Posterior vena cava (tissue), 2 donors: ENCODE measurements at regions not wholly inside any gene's neighbourhood (a gene's known extent, or its start where the extent isn't known, plus 50 kb on each side); places are given as distances from the start of the nearest gene placed in this dataset.

Source experiments
- DNase-seq: peaks from one replicate; pipeline ENCODE4 v3.0.0-alpha.2; 2020; ENCODE audit warnings: low spot score
- intact Hi-C, 2 donors: fragments of 100-400 bp; cut with DNase I; formaldehyde crosslinking; loops; one replicate each; pipeline versions ENCODE4 v1.14.1 to v1.14.2; 2022 to 2023
- donor health status: DM: yes; HTN: yes; CAD: no.
- donor health status: DM: yes; HTN: yes; CAD: no.

DNA sequence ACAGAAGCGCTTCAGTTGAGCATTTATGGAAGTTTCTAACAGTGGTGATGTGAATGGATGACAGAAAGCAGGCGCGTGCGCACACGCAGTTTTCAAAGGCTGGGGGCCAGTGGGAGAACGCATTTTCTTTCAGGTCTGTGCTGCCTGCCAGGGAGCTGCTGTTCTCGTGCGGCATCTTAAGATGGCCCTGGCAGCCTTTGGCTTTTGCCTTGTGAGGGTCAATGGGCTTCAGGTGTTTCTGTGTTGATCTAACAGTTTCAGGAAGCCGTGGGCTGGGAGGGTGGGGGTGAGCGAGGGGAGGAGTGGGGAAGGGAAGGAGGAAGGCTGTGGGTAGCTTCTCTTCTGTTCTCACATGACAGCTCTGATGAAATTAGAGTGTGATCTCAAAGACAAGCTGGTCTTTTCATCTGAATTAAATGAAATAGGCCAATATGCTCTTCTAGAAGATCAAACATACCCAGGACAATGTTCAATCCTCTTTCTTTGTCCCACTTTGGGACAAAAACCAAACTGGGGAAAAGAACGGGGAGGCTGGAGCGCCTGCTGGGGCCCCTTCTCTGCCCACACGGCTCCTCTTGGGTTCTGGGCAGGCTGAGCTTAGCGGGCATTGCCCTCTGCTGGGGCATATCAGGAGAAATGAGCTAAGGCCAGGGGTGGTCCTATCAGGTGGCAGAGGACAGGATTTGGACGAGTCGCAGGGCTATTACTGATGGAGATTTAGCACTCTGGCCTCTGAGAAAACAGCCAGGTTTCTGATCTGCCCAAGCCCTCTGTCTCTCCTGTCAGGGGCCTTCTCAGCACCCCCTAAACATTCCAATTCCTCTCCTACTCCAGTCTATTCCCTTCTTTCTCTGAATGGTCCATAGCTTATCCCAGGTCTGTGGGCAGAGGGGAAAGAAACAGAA, 126.2 kb upstream of the LGALSL start:
- intact Hi-C loops: loop anchor here (1.0 to 5.0 kb wide), 2 partner anchors 275 to 278 kb away; no protein-coding TSS in a partner anchor
- no peak for DNase-seq

- no peak for DNase-seq
- intact Hi-C loops: loop anchor here (1.0 to 5.0 kb wide), 2 partner anchors 276 to 279 kb away; no protein-coding TSS in a partner anchor
Measured at GRCh38 chr2:64328415-64328722, 125.6 kb upstream of the LGALSL start.

DNA sequence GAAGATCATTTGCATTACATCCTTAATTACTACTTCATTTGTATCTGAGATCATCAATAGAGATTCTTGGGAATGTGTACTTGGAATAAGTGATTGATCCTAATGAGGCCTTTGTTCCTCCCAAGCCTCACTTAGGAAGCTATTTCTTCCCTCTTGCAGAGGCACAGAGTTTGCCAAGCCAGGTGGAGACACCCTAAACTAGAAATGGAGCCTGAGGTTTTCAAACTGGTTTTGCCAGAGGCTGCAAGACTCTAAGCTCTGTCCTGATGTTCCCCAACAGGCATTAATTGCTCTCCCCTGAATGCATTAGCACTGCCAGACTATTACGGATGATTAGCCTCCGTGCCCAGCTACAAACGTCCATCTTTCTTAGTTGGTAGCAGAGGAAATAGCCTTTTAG, 125.2 kb upstream of the LGALSL start:
- no peak for DNase-seq
- intact Hi-C loops: loop anchor here (1.0 to 5.0 kb wide), 2 partner anchors 276 to 279 kb away; no protein-coding TSS in a partner anchor

DNA sequence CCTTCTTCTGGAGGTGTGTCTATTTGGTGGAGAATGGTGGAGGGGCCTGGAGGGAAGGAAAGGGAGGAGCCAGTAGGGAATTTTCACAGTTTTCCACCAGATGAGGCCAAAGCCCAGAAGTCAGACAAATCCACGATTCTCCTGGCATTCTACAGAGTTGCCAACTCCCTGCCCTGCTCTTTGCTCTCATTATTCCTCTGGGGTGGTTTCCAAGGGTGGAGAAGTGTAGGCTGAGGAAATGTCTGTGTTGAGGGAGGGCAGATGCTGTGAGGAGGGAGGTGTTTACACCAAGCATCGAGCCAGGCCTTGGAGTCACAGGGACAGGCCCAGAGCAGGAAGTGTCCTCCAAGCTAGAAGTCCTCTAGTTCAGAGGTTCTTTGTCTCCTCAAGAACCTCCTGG, 124.1 kb upstream of the LGALSL start:
- DNase-seq: no peak

GRCh38 chr2:64330281-64331113, 123.5 kb upstream of the LGALSL start:
- intact Hi-C loops: loop anchor here (5.0 to 10.0 kb wide), 2 partner anchors 124 to 157 kb away; partner anchors contain the start of gene LGALSL (in 1 of the 2)
- peak; percentile 92 for DNase-seq

More for the DNA sequence above, 124.1 kb upstream of the LGALSL start:
- intact Hi-C loops: loop anchor here (5.0 to 10.0 kb wide), 3 partner anchors 125 to 278 kb away; partner anchors contain the start of gene LGALSL (in 1 of the 2)

- DNase-seq: no peak
- intact Hi-C loops: loop anchor here (5.0 to 10.0 kb wide), 2 partner anchors 124 to 156 kb away; partner anchors contain the start of gene LGALSL (in 1 of the 2)
Measured at GRCh38 chr2:64331114-64331645, 122.8 kb upstream of the LGALSL start.

DNA sequence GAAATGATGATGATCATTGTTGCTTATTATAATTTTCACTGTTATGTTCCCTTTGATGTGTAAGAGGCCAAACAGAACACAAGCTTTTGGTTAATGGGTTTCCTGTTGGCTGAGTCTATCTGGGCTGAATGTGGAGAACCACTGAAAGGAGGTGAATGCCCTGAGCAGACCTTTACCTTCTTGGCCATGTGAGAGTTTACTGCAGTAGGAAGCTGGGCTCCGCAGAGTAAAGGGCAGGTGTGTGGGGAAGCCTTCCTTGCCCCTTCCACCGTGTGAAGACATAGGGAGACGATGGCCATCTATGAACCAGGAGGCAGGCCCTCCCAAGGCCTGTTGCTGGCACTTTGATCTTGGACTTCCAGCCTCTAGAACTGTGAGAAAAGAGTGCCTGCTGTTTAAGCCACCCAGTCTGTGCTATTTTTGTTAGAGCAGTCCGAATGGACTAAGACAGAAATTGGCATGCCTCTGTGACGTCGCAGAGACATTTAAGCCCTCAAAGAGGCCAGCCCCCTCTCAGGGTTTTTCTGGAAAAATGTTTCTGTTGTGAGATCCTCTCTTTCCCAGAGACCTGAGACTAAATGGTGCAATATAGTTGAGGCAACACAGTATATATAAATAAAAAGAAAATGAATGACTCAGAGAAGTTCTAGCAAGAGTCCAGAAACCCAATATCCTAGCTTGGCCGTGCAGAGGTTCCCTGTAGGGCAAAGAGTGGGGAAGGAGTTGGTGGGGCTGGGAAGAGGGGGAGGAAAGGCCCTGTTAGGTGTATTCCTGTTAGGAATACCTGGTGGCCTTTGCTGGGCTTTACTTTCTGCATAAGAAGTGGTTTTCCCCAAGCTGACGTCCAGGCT, 121.9 kb upstream of the LGALSL start:
- intact Hi-C loops: loop anchor here (5.0 to 10.0 kb wide), 2 partner anchors 123 to 155 kb away; partner anchors contain the start of gene LGALSL (in 1 of the 2)

GRCh38 chr2:64336171-64336570, 117.8 kb upstream of the LGALSL start:
- no peak for DNase-seq
- intact Hi-C loops: loop anchor here in 1 of 2 donors (10.0 kb wide), 1 partner anchor 119 kb away; the partner anchor contains the start of gene LGALSL

More for the DNA sequence above, 121.9 kb upstream of the LGALSL start:
- no peak for DNase-seq

DNA sequence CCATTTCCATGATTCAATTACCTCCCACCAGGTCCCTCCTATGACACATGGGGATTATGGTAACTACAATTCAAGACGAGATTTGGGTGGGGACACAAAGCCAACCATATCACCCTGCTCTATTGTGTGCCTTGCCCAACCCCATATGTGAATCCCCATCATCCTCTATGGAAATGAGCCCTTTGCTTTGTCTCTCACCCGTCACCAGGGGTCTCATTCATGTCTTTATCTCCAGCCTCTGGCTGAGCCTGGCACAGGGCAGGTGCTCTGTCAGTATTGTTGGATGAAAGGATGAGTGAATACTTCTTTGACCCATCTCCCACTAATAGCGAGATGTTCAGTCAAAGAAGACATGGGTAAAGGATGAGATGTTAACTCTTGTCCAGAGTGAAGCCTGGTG, 116.6 kb upstream of the LGALSL start:
- DNase-seq: no peak
- intact Hi-C loops: loop anchor here in 1 of 2 donors (10.0 kb wide), 1 partner anchor 117 kb away; the partner anchor contains the start of gene LGALSL

- intact Hi-C loops: loop anchor here in 1 of 2 donors (10.0 kb wide), 1 partner anchor 117 kb away; the partner anchor contains the start of gene LGALSL
- no peak for DNase-seq
Measured at GRCh38 chr2:64338108-64338507, 115.9 kb upstream of the LGALSL start.

- DNase-seq: no peak
- intact Hi-C loops: loop anchor here in 1 of 2 donors (10.0 kb wide), 1 partner anchor 116 kb away; the partner anchor contains the start of gene LGALSL
Measured at GRCh38 chr2:64338910-64339500, 115.0 kb upstream of the LGALSL start.

DNA sequence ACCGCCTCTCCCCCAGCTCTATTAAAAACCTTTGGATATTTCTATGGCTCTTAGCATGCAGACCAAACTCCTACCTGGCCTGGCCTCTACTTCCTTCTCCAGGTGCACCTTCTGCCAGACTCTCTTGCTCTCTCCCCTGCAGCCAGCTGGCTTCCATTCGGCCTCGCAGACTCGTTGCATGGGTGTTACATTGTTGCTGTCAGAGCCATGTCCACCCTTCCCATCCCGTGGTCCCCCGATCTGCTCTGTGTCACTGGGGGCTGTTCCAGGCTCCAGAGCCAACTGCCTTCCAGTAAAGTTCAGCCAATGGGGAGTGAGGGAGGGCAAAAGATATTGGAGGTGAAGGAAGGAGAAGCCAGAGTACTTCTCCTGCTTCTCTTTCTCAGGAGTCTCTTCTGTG, 112.5 kb upstream of the LGALSL start:
- intact Hi-C loops: loop anchor here in 1 of 2 donors (10.0 kb wide), 1 partner anchor 523 kb away; no protein-coding TSS in a partner anchor
- no peak for DNase-seq

DNA sequence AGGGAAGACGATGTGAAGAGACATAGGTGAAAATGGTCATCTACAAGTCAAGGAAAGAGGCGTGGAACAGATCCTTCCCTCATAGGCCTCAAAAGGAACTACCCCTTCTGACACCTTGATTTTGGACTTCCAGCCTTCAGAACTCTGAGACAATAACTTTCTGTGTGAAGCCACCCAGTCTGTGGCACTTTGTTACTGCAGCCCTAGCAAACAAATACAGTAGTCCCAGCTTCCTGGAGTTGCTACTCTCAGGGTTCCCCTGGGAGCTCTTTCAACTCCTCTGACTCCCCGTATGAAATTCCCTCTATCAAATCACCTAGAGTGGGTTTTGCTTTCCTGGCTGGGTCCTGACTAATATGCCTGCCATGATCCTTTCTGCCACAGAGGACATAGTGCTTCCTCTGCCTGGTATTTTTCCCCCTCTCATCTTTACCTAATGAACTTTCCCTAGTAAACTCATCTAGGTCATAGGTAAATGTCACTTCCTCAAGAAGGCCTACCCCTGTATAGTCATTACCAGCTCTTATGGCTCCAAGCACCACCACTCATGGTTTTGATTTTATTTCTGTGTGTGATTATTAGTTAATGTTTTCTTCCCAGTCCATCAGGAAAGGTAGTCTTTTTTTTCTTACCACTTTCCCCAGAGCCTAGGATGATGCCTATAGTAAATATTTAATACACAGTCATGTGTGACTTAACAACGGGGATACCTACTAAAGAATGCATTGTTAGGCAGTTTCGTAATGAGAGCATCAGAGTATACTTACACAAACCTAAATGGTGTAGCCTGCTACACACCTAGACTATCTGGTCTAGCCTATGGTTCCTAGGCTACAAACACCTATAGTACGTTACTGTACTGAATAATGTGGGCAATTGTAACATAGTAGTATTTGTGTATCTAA, 111.5 kb upstream of the LGALSL start:
- no peak for DNase-seq
- intact Hi-C loops: loop anchor here in 1 of 2 donors (10.0 kb wide), 1 partner anchor 522 kb away; no protein-coding TSS in a partner anchor

GRCh38 chr2:64344999-64345576, 108.9 kb upstream of the LGALSL start:
- intact Hi-C loops: loop anchor here in 1 of 2 donors (10.0 kb wide), 1 partner anchor 520 kb away; no protein-coding TSS in a partner anchor
- DNase-seq: no peak

DNA sequence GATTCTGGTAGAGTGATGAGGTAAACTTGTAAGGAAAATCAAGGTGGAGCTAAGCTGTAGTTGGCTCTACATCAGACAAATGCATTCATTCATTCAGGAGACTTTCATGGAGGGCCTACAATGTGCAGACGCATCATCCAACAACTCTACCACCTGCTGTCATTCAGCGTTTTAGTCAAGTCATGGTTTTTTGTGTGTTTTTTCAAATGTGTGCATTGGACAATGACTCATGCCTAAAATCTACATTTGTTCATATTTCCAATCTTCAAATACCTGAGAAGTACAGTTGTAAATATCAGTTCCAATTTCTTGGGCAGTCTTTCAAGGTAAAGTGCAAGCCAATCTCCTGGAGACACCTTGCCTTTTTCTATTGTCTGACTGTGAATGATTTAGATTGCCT, 108.0 kb upstream of the LGALSL start:
- no peak for DNase-seq
- intact Hi-C loops: loop anchor here in 1 of 2 donors (10.0 kb wide), 1 partner anchor 519 kb away; no protein-coding TSS in a partner anchor
